ENCODE measurements at regions not wholly inside any gene's neighbourhood (a gene's known extent, or its start where the extent isn't known, plus 50 kb on each side); places are given as distances from the start of the nearest gene placed in this dataset.

- no peaks in the 10 kb centered on the region for H3K27me3 ChIP-seq (ENCODE audit: control insufficient read depth, insufficient read depth, low read length)
- H3K36me3 ChIP-seq (ENCODE audit: control insufficient read depth, insufficient read depth, low read length), result no peaks in the 10 kb centered on the region
- ATAC-seq (no peak), DNase-seq (ENCODE audit: low read depth, low spot score) (no peak)
- no TSS peak for BruUV-seq (replicated peaks)
- POLR2A ChIA-PET, result no interaction called here
- no peak overlapping the region for H3K4me3 ChIP-seq (ENCODE audit: low read depth in 2 of 2, low read length in 2 of 2)
- intact Hi-C loops (cut with micrococcal nuclease; ENCODE audit: unreplicated experiment) (no loop called here), in situ Hi-C loops (cut with HindIII; ENCODE audit: low pct_unique_long_range_greater_than_20kb, low sequenced_read_pairs) (no loop called here)
- H3K27ac ChIP-seq (ENCODE audit: low read length), result no peak overlapping the region
- no peaks in the 10 kb centered on the region for H3K4me1 ChIP-seq (ENCODE audit: control insufficient read depth, insufficient read depth, low read length)
- TF ChIP-seq, protein P1, sequence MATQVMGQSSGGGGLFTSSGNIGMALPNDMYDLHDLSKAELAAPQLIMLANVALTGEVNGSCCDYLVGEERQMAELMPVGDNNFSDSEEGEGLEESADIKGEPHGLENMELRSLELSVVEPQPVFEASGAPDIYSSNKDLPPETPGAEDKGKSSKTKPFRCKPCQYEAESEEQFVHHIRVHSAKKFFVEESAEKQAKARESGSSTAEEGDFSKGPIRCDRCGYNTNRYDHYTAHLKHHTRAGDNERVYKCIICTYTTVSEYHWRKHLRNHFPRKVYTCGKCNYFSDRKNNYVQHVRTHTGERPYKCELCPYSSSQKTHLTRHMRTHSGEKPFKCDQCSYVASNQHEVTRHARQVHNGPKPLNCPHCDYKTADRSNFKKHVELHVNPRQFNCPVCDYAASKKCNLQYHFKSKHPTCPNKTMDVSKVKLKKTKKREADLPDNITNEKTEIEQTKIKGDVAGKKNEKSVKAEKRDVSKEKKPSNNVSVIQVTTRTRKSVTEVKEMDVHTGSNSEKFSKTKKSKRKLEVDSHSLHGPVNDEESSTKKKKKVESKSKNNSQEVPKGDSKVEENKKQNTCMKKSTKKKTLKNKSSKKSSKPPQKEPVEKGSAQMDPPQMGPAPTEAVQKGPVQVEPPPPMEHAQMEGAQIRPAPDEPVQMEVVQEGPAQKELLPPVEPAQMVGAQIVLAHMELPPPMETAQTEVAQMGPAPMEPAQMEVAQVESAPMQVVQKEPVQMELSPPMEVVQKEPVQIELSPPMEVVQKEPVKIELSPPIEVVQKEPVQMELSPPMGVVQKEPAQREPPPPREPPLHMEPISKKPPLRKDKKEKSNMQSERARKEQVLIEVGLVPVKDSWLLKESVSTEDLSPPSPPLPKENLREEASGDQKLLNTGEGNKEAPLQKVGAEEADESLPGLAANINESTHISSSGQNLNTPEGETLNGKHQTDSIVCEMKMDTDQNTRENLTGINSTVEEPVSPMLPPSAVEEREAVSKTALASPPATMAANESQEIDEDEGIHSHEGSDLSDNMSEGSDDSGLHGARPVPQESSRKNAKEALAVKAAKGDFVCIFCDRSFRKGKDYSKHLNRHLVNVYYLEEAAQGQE (IDR thresholded peaks at IDR 0.05; ENCODE audit: insufficient read depth in 1 of 2, low read depth in 2 of 2, low read length in 1 of 2), result no peak
- TF ChIP-seq POLR2AphosphoS5 (IDR thresholded peaks at IDR 0.05; ENCODE audit: low read depth, low read length), result no peak
- TF ChIP-seq, protein P2, sequence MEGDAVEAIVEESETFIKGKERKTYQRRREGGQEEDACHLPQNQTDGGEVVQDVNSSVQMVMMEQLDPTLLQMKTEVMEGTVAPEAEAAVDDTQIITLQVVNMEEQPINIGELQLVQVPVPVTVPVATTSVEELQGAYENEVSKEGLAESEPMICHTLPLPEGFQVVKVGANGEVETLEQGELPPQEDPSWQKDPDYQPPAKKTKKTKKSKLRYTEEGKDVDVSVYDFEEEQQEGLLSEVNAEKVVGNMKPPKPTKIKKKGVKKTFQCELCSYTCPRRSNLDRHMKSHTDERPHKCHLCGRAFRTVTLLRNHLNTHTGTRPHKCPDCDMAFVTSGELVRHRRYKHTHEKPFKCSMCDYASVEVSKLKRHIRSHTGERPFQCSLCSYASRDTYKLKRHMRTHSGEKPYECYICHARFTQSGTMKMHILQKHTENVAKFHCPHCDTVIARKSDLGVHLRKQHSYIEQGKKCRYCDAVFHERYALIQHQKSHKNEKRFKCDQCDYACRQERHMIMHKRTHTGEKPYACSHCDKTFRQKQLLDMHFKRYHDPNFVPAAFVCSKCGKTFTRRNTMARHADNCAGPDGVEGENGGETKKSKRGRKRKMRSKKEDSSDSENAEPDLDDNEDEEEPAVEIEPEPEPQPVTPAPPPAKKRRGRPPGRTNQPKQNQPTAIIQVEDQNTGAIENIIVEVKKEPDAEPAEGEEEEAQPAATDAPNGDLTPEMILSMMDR (IDR thresholded peaks at IDR 0.05), result no peak
- no peak for TF ChIP-seq TCF7L2 (IDR thresholded peaks at IDR 0.05; ENCODE audit: low read depth, low read length)
- no peak for TF ChIP-seq SIN3A (IDR thresholded peaks at IDR 0.05; ENCODE audit: borderline replicate concordance, insufficient read depth, low read depth, low read length)
- no peaks in the 10 kb centered on the region for H3K9me3 ChIP-seq (ENCODE audit: control insufficient read depth, insufficient read depth, low read depth, low read length)
- CTCF ChIA-PET, result no interaction called here
Observed at GRCh38 chrX:109943092-109943739, 59.7 kb upstream of the TMEM164 start.

- TF ChIP-seq, protein P2 (IDR thresholded peaks at IDR 0.05), result no peak
- TF ChIP-seq SIN3A (IDR thresholded peaks at IDR 0.05; ENCODE audit: borderline replicate concordance, insufficient read depth, low read depth, low read length) (no peak), POLR2AphosphoS5 (IDR thresholded peaks at IDR 0.05; ENCODE audit: low read depth, low read length) (no peak), TCF7L2 (IDR thresholded peaks at IDR 0.05; ENCODE audit: low read depth, low read length) (no peak)
- TF ChIP-seq, protein P1 (IDR thresholded peaks at IDR 0.05; ENCODE audit: insufficient read depth in 1 of 2, low read depth in 2 of 2, low read length in 1 of 2), result no peak
- Histone ChIP-seq H3K36me3 (ENCODE audit: control insufficient read depth, insufficient read depth, low read length) (no peaks in the 10 kb centered on the region), H3K9me3 (ENCODE audit: control insufficient read depth, insufficient read depth, low read depth, low read length) (no peaks in the 10 kb centered on the region), H3K4me1 (ENCODE audit: control insufficient read depth, insufficient read depth, low read length) (no peaks in the 10 kb centered on the region), H3K27ac (ENCODE audit: low read length) (no peak overlapping the region), H3K27me3 (ENCODE audit: control insufficient read depth, insufficient read depth, low read length) (no peaks in the 10 kb centered on the region), H3K4me3 (ENCODE audit: low read depth in 2 of 2, low read length in 2 of 2) (no peak overlapping the region)
- intact Hi-C loops (cut with micrococcal nuclease; ENCODE audit: unreplicated experiment) (no loop called here), in situ Hi-C loops (cut with HindIII; ENCODE audit: low pct_unique_long_range_greater_than_20kb, low sequenced_read_pairs) (no loop called here)
- no TSS peak for BruUV-seq (replicated peaks)
- POLR2A ChIA-PET, result no interaction called here
- CTCF ChIA-PET, result no interaction called here
- ATAC-seq (no peak), DNase-seq (ENCODE audit: low read depth, low spot score) (no peak)
Observed at GRCh38 chrX:109943740-109944092, 59.2 kb upstream of the TMEM164 start.

All from Panc1 (cell line).